Astrocyte (in vitro differentiated cells and primary cell): ENCODE measurements at regions not wholly inside any gene's neighbourhood (a gene's known extent, or its start where the extent isn't known, plus 50 kb on each side); places are given as distances from the start of the nearest gene placed in this dataset.

Experiments used
- CTCF ChIP-seq: IDR thresholded peaks from 2 replicates; pipeline ENCODE4 v1.5.1; 2011; ENCODE audit warnings: low read depth, mild to moderate bottlenecking, inconsistent platforms, low read length, moderate library complexity; ENCODE audit not compliant: insufficient read depth
- EZH2 ChIP-seq: IDR thresholded peaks from 2 replicates; pipeline ENCODE4 v1.6.1; 2012; ENCODE audit warnings: mild to moderate bottlenecking, low read length, inconsistent platforms; ENCODE audit not compliant: insufficient read depth

- TF ChIP-seq CTCF (no peak), EZH2 (no peak)
Measured at GRCh38 chr7:106589198-106589879, 71.6 kb downstream of the CCDC71L start.
